HL-60 (cell line): ENCODE measurements at regions not wholly inside any gene's neighbourhood (a gene's known extent, or its start where the extent isn't known, plus 50 kb on each side); places are given as distances from the start of the nearest gene placed in this dataset.

Experiments
- CTCF ChIP-seq: IDR thresholded peaks from one replicate; pipeline ENCODE4 v1.5.1; 2011; ENCODE audit warnings: low read length, control low read depth, inconsistent platforms; ENCODE audit not compliant: insufficient read depth
- GABPA ChIP-seq: IDR thresholded peaks from 2 replicates; pipeline ENCODE4 v1.6.1; 2012; ENCODE audit warnings: low read depth
- POLR2AphosphoS5 ChIP-seq: IDR thresholded peaks from 2 replicates; pipeline ENCODE4 v1.6.1; 2012; ENCODE audit warnings: low read depth
- REST ChIP-seq: IDR thresholded peaks from 2 replicates; pipeline ENCODE4 v1.6.1; 2012; ENCODE audit warnings: low read depth; ENCODE audit not compliant: insufficient replicate concordance
- SPI1 ChIP-seq: IDR thresholded peaks from 2 replicates; pipeline ENCODE4 v1.6.1; 2012; ENCODE audit warnings: low read depth, mild to moderate bottlenecking, borderline replicate concordance

- TF ChIP-seq REST (no peak), POLR2AphosphoS5 (no peak), SPI1 (no peak), CTCF (no peak), GABPA (no peak)
Observed at GRCh38 chr17:53696286-53696685, 126.4 kb upstream of the KIF2B start.
